Small intestine (tissue), 7 donors: ENCODE measurements at regions not wholly inside any gene's neighbourhood (a gene's known extent, or its start where the extent isn't known, plus 50 kb on each side); places are given as distances from the start of the nearest gene placed in this dataset.
"Not testable (repeated sequence)": the region's sequence is repeated elsewhere in the genome, so short reads cannot be mapped to it uniquely, and the experiment has no call there.

Experiments
- DNase-seq, 2 donors: peaks; one replicate each; pipeline versions ENCODE4 v3.0.0 to v3.0.0-alpha.2; 2013
- FAIRE-seq: peaks from 2 replicates; lab custom pipeline; 2012; peaks lifted over from hg19 to GRCh38; lab: Jason Lieb, UNC
- H3K27ac ChIP-seq, 3 donors: one replicate each; pipeline ENCODE4 v1.5.1; 2013; ENCODE audit warnings: low read length in 2 of 3, mild to moderate bottlenecking in 2 of 3, control low read depth in 1 of 3, inconsistent platforms in 1 of 3, low read depth in 1 of 3, moderate library complexity in 1 of 3
- H3K27me3 ChIP-seq, 3 donors: one replicate each; pipeline ENCODE4 v1.6.1; 2013; ENCODE audit warnings: low read length in 3 of 3, inconsistent platforms in 1 of 3; ENCODE audit not compliant: control insufficient read depth in 3 of 3, insufficient read depth in 3 of 3
- H3K36me3 ChIP-seq, 3 donors: one replicate each; pipeline ENCODE4 v1.6.1; 2013; ENCODE audit warnings: low read length in 3 of 3, inconsistent platforms in 1 of 3, low read depth in 1 of 3, mild to moderate bottlenecking in 1 of 3, moderate library complexity in 1 of 3; ENCODE audit not compliant: control insufficient read depth in 3 of 3, insufficient read depth in 2 of 3
- H3K4me1 ChIP-seq, 3 donors: one replicate each; pipeline ENCODE4 v1.6.1; 2013; ENCODE audit warnings: low read length in 2 of 3, inconsistent platforms in 1 of 3, low read depth in 1 of 3, mild to moderate bottlenecking in 1 of 3, moderate library complexity in 1 of 3; ENCODE audit not compliant: control insufficient read depth in 3 of 3, insufficient read depth in 2 of 3
- H3K4me3 ChIP-seq, 3 donors: one replicate each; pipeline ENCODE4 v1.5.1; 2013; ENCODE audit warnings: low read length in 3 of 3, control low read depth in 1 of 3, inconsistent platforms in 1 of 3, low read depth in 1 of 3, mild to moderate bottlenecking in 1 of 3, moderate library complexity in 1 of 3
- H3K9me3 ChIP-seq, 2 donors: one replicate each; pipeline ENCODE4 v1.6.1; 2013; ENCODE audit warnings: low read depth in 1 of 2, low read length in 1 of 2; ENCODE audit not compliant: control insufficient read depth in 2 of 2, insufficient read depth in 1 of 2
- WGBS, 3 donors: extraction: QIAGEN DNeasy Blood & Tissue Kit; methylation state at CpG; one replicate each; pipeline ENCODE4 v1.1.7; 2013; 5-methylcytosine and 5-hydroxymethylcytosine counted together
- donor health status: healthy with polysubstance abuse.
- donor health status: control.
- donor health status: control.
- donor health status: Bipolar disorder and iron deficiency.
- donor health status: healthy.

DNA sequence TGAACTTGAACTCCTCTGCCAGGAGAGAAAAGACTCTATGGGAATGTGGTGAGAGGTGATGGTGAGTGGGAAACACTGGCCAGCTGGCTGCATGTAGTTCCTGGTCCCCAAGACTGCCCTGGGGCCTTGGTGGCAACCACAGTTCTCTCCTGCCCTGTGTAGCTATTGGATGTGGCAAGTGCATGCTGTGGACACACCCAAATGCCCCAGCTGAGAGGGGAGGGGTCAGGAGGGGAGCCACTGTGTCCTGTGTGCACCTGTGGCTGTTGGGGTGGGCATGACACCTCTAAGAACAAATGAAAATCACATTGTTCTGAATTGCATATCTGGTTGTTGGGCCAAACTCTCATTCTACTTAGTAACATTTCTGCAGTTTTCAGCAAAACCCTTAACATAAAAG lies 409.6 kb downstream of the NSUN3 start:
- H3K4me1 ChIP-seq: no peaks in the 10 kb centered on the region
- no peak overlapping the region for H3K27ac ChIP-seq
- no peaks in the 10 kb centered on the region for H3K36me3 ChIP-seq
- DNase-seq (no peak), FAIRE-seq (no peak)
- H3K9me3 ChIP-seq: peaks cover 0 to 16% of the 10 kb centered on the region in 2 donors
- no peak overlapping the region for H3K4me3 ChIP-seq
- no peaks in the 10 kb centered on the region for H3K27me3 ChIP-seq

DNA sequence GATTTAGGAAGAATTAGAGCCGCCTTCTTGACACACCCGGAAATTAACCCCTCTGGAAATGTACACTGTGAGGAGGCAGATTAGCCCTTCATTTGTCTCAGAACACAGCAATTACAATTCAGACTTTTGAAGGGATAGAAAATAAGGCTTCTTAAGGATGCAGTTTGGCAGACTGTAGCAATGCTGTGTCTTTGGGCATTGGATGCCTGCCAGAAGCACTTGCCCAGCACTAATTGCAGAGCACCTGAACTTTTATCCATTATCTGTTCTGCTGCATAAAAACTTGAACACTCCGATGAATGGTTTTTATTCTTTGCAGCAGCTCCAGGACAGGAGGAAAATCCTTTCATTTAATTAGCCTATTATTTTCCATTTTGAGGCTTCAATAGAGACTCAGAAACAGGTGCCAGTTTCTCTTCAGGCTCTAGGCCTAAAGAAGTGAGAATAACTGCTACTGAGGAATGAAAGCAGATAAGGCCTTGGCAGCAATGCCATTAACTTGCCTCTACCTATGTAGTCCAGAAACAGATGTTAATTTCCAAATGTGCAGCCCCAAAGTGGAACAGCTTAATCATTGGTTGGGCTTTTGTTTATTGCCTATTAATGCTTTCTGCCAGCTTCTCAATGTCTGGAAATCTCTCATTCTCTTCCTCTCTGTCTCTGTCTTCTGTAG lies 418.5 kb downstream of the NSUN3 start:
- peaks cover 0 to 1% of the 10 kb centered on the region in 2 donors for H3K9me3 ChIP-seq
- DNase-seq (no peak), FAIRE-seq (no peak)
- WGBS, 3 donors: 69 to 73% (median 73%) methylated on average over 3 of the region's 3 CpGs
- no peaks in the 10 kb centered on the region for H3K27me3 ChIP-seq
- no peak overlapping the region for H3K27ac ChIP-seq
- no peak overlapping the region for H3K4me3 ChIP-seq
- no peaks in the 10 kb centered on the region for H3K4me1 ChIP-seq
- no peaks in the 10 kb centered on the region for H3K36me3 ChIP-seq

DNA sequence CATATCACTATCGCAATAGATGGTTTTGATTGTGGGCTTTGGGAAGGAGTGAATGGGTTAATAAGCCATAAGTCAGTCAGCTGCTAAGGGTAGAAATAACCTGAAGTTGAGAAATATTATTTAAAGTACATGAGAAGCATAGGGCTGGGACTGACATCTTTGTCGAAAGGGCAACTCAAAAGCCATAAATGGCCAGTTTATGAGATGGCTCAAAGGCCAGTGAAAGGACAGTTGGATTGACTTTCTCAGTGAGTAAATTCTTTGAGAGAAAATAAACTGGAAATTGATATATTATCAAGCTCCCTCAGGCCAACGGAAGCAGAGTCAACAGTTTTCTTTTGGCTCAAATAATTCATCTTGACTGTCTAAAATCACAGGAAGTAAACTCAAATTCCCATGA lies 419.8 kb downstream of the NSUN3 start:
- 65 to 71% (median 70%) methylated on average over 3 of the region's 3 CpGs for WGBS, 3 donors
- Histone ChIP-seq H3K4me1 (no peaks in the 10 kb centered on the region), H3K27ac (no peak overlapping the region)

DNA sequence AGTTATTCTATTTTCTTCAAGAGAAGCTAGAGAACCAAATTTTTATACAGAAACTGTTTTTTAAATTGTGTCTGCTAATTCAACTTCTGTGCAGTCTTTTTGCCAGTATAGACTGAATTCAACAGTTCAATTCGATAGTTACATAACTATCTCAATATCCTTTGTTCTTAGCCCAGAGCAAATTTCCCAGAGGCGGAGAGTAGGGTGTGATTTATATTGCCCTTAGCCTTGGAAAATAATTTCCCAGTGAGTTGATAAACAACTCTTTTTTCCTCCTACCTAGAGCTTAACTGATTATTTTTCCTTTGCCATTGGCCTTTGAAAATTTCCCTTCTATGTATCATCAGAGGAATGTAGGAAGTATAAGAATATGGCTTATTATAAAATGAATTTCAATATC lies 420.5 kb downstream of the NSUN3 start:
- no peak overlapping the region for H3K27ac ChIP-seq
- DNase-seq: no peak
- whole genome bisulfite sequencing, 3 donors: 26 to 67% (median 52%) methylated on average over 2 of the region's 2 CpGs

More for the DNA sequence above, 419.8 kb downstream of the NSUN3 start:
- H3K27me3 ChIP-seq: no peaks in the 10 kb centered on the region
- no peak overlapping the region for H3K4me3 ChIP-seq
- no peak for DNase-seq
- no peak for FAIRE-seq
- H3K36me3 ChIP-seq: no peaks in the 10 kb centered on the region
- H3K9me3 ChIP-seq: peaks cover 0 to 1% of the 10 kb centered on the region in 2 donors

DNA sequence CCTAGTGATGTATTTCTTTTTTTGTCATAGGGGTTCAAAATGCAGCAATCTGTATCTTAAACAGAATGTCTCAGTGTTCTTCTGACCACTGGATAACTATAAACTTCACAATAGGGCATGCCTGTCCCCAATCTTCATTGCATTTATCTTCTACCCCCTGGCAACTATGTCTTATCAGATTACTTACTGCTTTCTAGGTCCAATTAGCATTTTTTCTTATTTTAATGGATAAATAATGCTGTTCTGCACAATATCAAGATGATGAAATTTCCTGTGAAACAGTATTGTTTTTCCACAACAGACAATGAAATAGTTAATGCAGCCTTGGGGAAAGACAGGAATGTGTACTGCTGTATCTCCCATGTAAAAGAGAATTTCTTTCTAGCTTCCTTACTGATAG lies 432.1 kb downstream of the NSUN3 start:
- Histone ChIP-seq H3K4me3 (no peak overlapping the region), H3K27ac (no peak overlapping the region), H3K27me3 (no peaks in the 10 kb centered on the region), H3K36me3 (no peaks in the 10 kb centered on the region), H3K9me3 (no peaks in the 10 kb centered on the region), H3K4me1 (no peaks in the 10 kb centered on the region)
- DNase-seq (no peak), FAIRE-seq (no peak)

More for the DNA sequence above, 420.5 kb downstream of the NSUN3 start:
- Histone ChIP-seq H3K4me3 (no peak overlapping the region), H3K9me3 (peaks cover 0 to 1% of the 10 kb centered on the region in 2 donors), H3K36me3 (no peaks in the 10 kb centered on the region), H3K4me1 (no peaks in the 10 kb centered on the region), H3K27me3 (no peaks in the 10 kb centered on the region)
- FAIRE-seq: no peak

DNA sequence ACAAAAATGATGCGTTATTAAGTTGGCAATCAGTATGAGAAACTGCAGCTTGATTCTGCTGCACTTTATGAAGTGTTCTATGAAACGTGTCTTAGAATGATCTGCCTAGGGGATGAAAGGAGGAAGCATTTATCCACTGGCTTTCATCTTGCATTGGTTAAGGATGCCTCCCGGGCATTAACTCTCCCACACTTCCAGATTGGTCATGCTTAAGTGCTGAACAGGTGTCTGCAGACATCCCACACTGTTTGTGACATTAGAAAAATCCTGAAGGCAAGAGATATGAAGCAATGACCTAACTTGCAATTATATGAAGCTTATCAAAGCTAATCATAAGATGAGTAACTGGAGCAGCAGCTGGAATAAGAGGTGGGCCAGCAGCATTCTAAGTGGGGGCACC lies 437.3 kb downstream of the NSUN3 start:
- no peaks in the 10 kb centered on the region for H3K27me3 ChIP-seq
- H3K4me1 ChIP-seq: no peaks in the 10 kb centered on the region
- H3K36me3 ChIP-seq: no peaks in the 10 kb centered on the region
- peaks cover 0 to 7% of the 10 kb centered on the region in 2 donors for H3K9me3 ChIP-seq
- H3K4me3 ChIP-seq: no peak overlapping the region
- H3K27ac ChIP-seq: no peak overlapping the region
- WGBS, 3 donors: 79 to 81% (median 79%) methylated on average over 3 of the region's 3 CpGs
- DNase-seq (no peak), FAIRE-seq (no peak)

DNA sequence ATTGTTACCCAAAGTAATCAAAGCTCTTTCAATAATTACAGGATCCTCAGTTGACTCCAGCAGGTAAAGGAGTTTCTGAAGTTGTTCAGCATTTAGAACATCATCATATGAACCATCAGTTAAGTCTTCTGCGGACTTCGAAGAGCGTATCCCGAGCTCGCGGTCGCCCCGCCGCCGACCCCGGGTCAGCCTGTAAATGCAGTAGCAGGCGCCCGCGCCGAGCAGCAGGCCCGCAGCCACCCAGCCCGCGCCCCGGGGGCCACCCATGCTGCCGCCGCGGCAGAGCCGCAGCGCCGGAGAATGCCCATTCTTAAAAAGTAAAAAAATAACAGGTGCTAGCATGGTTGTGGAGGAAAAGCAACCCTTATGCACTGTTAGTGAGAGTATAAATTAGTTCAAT lies 444.5 kb downstream of the NSUN3 start:
- not testable (repeated sequence) for DNase-seq, H3K4me1 ChIP-seq, H3K36me3 ChIP-seq, H3K27ac ChIP-seq, H3K4me3 ChIP-seq, H3K9me3 ChIP-seq, FAIRE-seq, H3K27me3 ChIP-seq
- 96 to 98% (median 97%) methylated on average over 25 of the region's 25 CpGs for WGBS, 3 donors

DNA sequence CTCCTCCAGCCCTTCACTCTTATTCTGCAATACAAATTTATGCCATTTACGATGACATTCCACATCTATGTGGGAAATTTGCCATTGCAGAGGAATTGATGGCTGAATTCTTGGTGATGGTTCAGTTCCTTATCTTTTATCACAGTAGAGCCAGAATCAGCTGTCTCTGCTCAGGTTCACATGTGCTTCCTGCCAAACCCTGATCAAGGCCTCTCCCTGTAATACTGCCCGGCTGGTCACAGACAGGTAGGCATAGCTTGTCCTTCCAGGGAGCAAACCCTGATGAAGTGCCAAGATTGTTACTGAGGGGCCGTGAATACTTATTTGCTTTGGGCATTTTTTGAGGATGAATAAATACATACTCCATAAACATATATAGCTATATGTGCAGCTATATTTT lies 450.0 kb downstream of the NSUN3 start:
- FAIRE-seq: no peak
- H3K27ac ChIP-seq: no peak overlapping the region
- no peaks in the 10 kb centered on the region for H3K9me3 ChIP-seq
- no peaks in the 10 kb centered on the region for H3K27me3 ChIP-seq
- H3K36me3 ChIP-seq: no peaks in the 10 kb centered on the region
- H3K4me1 ChIP-seq: no peaks in the 10 kb centered on the region
- H3K4me3 ChIP-seq: no peak overlapping the region
- DNase-seq: no peak
- WGBS, 3 donors: 70 to 85% (median 79%) methylated on average over 3 of the region's 3 CpGs

DNA sequence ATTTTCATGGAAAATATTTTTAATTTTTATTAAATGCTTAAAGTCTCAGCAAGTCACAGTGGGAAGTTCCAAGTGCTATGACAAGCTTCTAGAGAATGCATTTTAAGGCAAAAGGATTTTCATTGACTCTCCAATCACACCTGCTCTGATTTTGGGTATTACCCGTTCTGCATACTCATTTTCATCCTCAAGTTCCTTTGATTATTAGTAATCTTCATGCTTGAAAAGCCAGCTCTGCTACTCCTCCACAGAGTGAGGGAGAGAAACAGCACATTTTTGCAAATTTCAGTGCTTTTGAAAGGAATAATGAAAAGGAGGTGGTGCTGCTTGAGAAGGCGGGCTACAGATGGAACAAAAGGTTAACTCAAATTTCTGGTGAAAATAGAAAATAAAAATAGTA lies 450.7 kb downstream of the NSUN3 start:
- no peaks in the 10 kb centered on the region for H3K4me1 ChIP-seq
- no peak for FAIRE-seq
- WGBS, 3 donors: 67 to 82% (median 81%) methylated on average over 2 of the region's 2 CpGs

More for the DNA sequence above, 450.7 kb downstream of the NSUN3 start:
- H3K36me3 ChIP-seq: no peaks in the 10 kb centered on the region
- H3K4me3 ChIP-seq: no peak overlapping the region
- no peak overlapping the region for H3K27ac ChIP-seq
- H3K9me3 ChIP-seq: no peaks in the 10 kb centered on the region
- no peak for DNase-seq
- H3K27me3 ChIP-seq: no peaks in the 10 kb centered on the region
